Cardiac muscle cell (in vitro differentiated cells and primary cell): ENCODE measurements at regions not wholly inside any gene's neighbourhood (a gene's known extent, or its start where the extent isn't known, plus 50 kb on each side); places are given as distances from the start of the nearest gene placed in this dataset.

Experiments
- DNase-seq, 2 donors: peaks; one replicate each; pipeline versions ENCODE4 v3.0.0 to v3.0.0-alpha.2; 2010 to 2017; ENCODE audit warnings: low read depth in 1 of 2, low spot score in 1 of 2
- H3K27ac ChIP-seq: fragments of 200-600 bp; sonication (generic); 2 replicates; pipeline ENCODE4 v1.5.1; 2016
- H3K27me3 ChIP-seq: fragments of 200-600 bp; sonication (generic); 2 replicates; pipeline ENCODE4 v1.6.0; 2016; ENCODE audit warnings: control low read depth
- H3K36me3 ChIP-seq: fragments of 200-600 bp; sonication (generic); 2 replicates; pipeline ENCODE4 v1.5.1; 2016; ENCODE audit warnings: control low read depth
- H3K4me1 ChIP-seq: fragments of 200-600 bp; sonication (generic); 2 replicates; pipeline ENCODE4 v1.8.1; 2017; ENCODE audit warnings: low read depth, mild to moderate bottlenecking, mixed run types
- H3K4me3 ChIP-seq: fragments of 200-600 bp; sonication (generic); 2 replicates; pipeline ENCODE4 v1.5.1; 2016; ENCODE audit warnings: mild to moderate bottlenecking
- H3K9me3 ChIP-seq: fragments of 200-600 bp; sonication (generic); 2 replicates; pipeline ENCODE4 v1.5.1; 2017; ENCODE audit warnings: low read depth, mild to moderate bottlenecking, control low read depth
- CTCF ChIP-seq: IDR thresholded peaks from 2 replicates; pipeline ENCODE4 v1.5.1; 2012; ENCODE audit warnings: low read depth, mild to moderate bottlenecking, low read length

- no peaks in the 10 kb centered on the region for H3K36me3 ChIP-seq
- no peak overlapping the region for H3K4me3 ChIP-seq
- DNase-seq: no peak
- no peak for TF ChIP-seq CTCF
- no peaks in the 10 kb centered on the region for H3K9me3 ChIP-seq
- H3K4me1 ChIP-seq: no peaks in the 10 kb centered on the region
- H3K27ac ChIP-seq: no peak overlapping the region
- no peaks in the 10 kb centered on the region for H3K27me3 ChIP-seq
Observed at GRCh38 chr13:47665043-47665442, 336.0 kb downstream of the SUCLA2 start.

GRCh38 chr13:47661076-47661475 lies 340.0 kb downstream of the SUCLA2 start:
- DNase-seq: peak in 1 of 2 donors; percentile 79
- Histone ChIP-seq H3K9me3 (no peaks in the 10 kb centered on the region), H3K27me3 (no peaks in the 10 kb centered on the region), H3K4me3 (no peak overlapping the region), H3K36me3 (no peaks in the 10 kb centered on the region), H3K4me1 (no peaks in the 10 kb centered on the region), H3K27ac (no peak overlapping the region)
- no peak for TF ChIP-seq CTCF

- no peaks in the 10 kb centered on the region for H3K27me3 ChIP-seq
- no peaks in the 10 kb centered on the region for H3K4me1 ChIP-seq
- H3K9me3 ChIP-seq: no peaks in the 10 kb centered on the region
- TF ChIP-seq CTCF: no peak
- DNase-seq: no peak
- H3K27ac ChIP-seq: no peak overlapping the region
- H3K4me3 ChIP-seq: no peak overlapping the region
- H3K36me3 ChIP-seq: no peaks in the 10 kb centered on the region
Observed at GRCh38 chr13:47656651-47657050, 344.4 kb downstream of the SUCLA2 start.

- no peaks in the 10 kb centered on the region for H3K4me1 ChIP-seq
- no peak for TF ChIP-seq CTCF
- DNase-seq: no peak
- H3K36me3 ChIP-seq: no peaks in the 10 kb centered on the region
- no peak overlapping the region for H3K4me3 ChIP-seq
- H3K27me3 ChIP-seq: no peaks in the 10 kb centered on the region
- no peaks in the 10 kb centered on the region for H3K9me3 ChIP-seq
- H3K27ac ChIP-seq: peak overlapping the region; percentile 59
Observed at GRCh38 chr13:47650209-47650608, 350.9 kb downstream of the SUCLA2 start.

- TF ChIP-seq CTCF: no peak
- Histone ChIP-seq H3K27ac (no peak overlapping the region), H3K4me1 (no peaks in the 10 kb centered on the region), H3K27me3 (no peaks in the 10 kb centered on the region), H3K36me3 (no peaks in the 10 kb centered on the region), H3K4me3 (no peak overlapping the region), H3K9me3 (no peaks in the 10 kb centered on the region)
- no peak for DNase-seq
Observed at GRCh38 chr13:47647001-47647400, 354.1 kb downstream of the SUCLA2 start.

GRCh38 chr13:47646298-47646697 lies 354.8 kb downstream of the SUCLA2 start:
- DNase-seq: no peak
- Histone ChIP-seq H3K4me1 (no peaks in the 10 kb centered on the region), H3K9me3 (no peaks in the 10 kb centered on the region), H3K36me3 (no peaks in the 10 kb centered on the region), H3K4me3 (no peak overlapping the region), H3K27me3 (no peaks in the 10 kb centered on the region), H3K27ac (no peak overlapping the region)
- TF ChIP-seq CTCF: no peak
